ENCODE measurements at regions not wholly inside any gene's neighbourhood (a gene's known extent, or its start where the extent isn't known, plus 50 kb on each side); places are given as distances from the start of the nearest gene placed in this dataset.

- DNase-seq, result no peak
Observed at GRCh38 chr1:177632923-177633615, 336.8 kb downstream of the SEC16B start.

GRCh38 chr1:177631770-177632169 lies 338.1 kb downstream of the SEC16B start:
- no peak for DNase-seq

GRCh38 chr1:177629526-177629925 lies 340.3 kb downstream of the SEC16B start:
- DNase-seq, result no peak

- DNase-seq, result no peak
Observed at GRCh38 chr1:177627148-177627910, 342.5 kb downstream of the SEC16B start.

GRCh38 chr1:177620636-177621190 lies 349.1 kb downstream of the SEC16B start:
- no peak for DNase-seq

GRCh38 chr1:177615251-177615650 lies 354.6 kb downstream of the SEC16B start:
- no peak for DNase-seq

GRCh38 chr1:177611402-177611801 lies 358.5 kb downstream of the SEC16B start:
- no peak for DNase-seq

- DNase-seq, result no peak
Observed at GRCh38 chr1:177609953-177610352, 359.9 kb downstream of the SEC16B start.

GRCh38 chr1:177600936-177601335 lies 368.9 kb downstream of the SEC16B start:
- DNase-seq, result no peak

- DNase-seq, result no peak
Observed at GRCh38 chr1:177600321-177600720, 369.5 kb downstream of the SEC16B start.

- DNase-seq, result no peak
Observed at GRCh38 chr1:177597393-177597792, 372.5 kb downstream of the SEC16B start.

GRCh38 chr1:177596485-177596884 lies 373.4 kb downstream of the SEC16B start:
- no peak for DNase-seq

- DNase-seq, result no peak
Observed at GRCh38 chr1:177593105-177593504, 376.8 kb downstream of the SEC16B start.

- DNase-seq, result no peak
Observed at GRCh38 chr1:177592624-177593023, 377.2 kb downstream of the SEC16B start.

- DNase-seq, result no peak
Observed at GRCh38 chr1:177591155-177591554, 378.7 kb downstream of the SEC16B start.

GRCh38 chr1:177589166-177589565 lies 380.7 kb downstream of the SEC16B start:
- no peak for DNase-seq

- no peak for DNase-seq
Observed at GRCh38 chr1:177586429-177586828, 383.4 kb downstream of the SEC16B start.

GRCh38 chr1:177585302-177586220 lies 384.3 kb downstream of the SEC16B start:
- DNase-seq, result peak; percentile 68

GRCh38 chr1:177573901-177574300 lies 396.0 kb downstream of the SEC16B start:
- no peak for DNase-seq

- DNase-seq, result no peak
Observed at GRCh38 chr1:177571485-177572076, 398.3 kb downstream of the SEC16B start.

GRCh38 chr1:177571076-177571475 lies 398.8 kb downstream of the SEC16B start:
- DNase-seq, result no peak

- DNase-seq, result no peak
Observed at GRCh38 chr1:177569476-177569875, 398.7 kb downstream of the BRINP2 start.

- no peak for DNase-seq
Observed at GRCh38 chr1:177568622-177569021, 397.9 kb downstream of the BRINP2 start.
